Mucosa of descending colon (tissue), 3 donors: ENCODE measurements at regions not wholly inside any gene's neighbourhood (a gene's known extent, or its start where the extent isn't known, plus 50 kb on each side); places are given as distances from the start of the nearest gene placed in this dataset.

Experiments used
- ATAC-seq: fragments of 200-7000 bp; cut with Tn5 transposase; one replicate; pipeline ENCODE4 v1.9.1; 2020; ENCODE audit warnings: mild to moderate bottlenecking, moderate library complexity
- DNase-seq, 3 donors: peaks; one replicate each; pipeline ENCODE4 v3.0.0-alpha.2; 2020
- H3K36me3 ChIP-seq: fragments of 200-600 bp; one replicate; pipeline ENCODE4 v1.8.0; 2021; ENCODE audit warnings: low read depth, mild to moderate bottlenecking
- H3K4me1 ChIP-seq: fragments of 200-600 bp; one replicate; pipeline ENCODE4 v1.8.0; 2021; ENCODE audit warnings: low read depth, mild to moderate bottlenecking
- H3K4me3 ChIP-seq: fragments of 200-600 bp; one replicate; pipeline ENCODE4 v1.8.0; 2021; ENCODE audit warnings: mild to moderate bottlenecking
- H3K9me3 ChIP-seq: fragments of 200-600 bp; one replicate; pipeline ENCODE4 v1.8.0; 2021; ENCODE audit warnings: mild to moderate bottlenecking
- intact Hi-C, 2 donors: fragments of 100-400 bp; cut with DNase I in 1 of 2; cut with micrococcal nuclease in 1 of 2; formaldehyde crosslinking; loops; one replicate each; pipeline versions ENCODE4 v1.11.0 to v1.11.1; 2022; cut with DNase I, micrococcal nuclease
- TF ChIP-seq, protein P1 (sequence below): fragments of 200-600 bp; IDR thresholded peaks from one replicate; pipeline ENCODE4 v1.8.0; 2022; ENCODE audit warnings: antibody characterized with exemption, mild to moderate bottlenecking
- donor health status: DM: no; HTN: no; CAD: no; lungs with moderate emphysema.
- donor health status: DM: no; HTN: no; CAD: no.
- donor health status: DM: no; HTN: yes; CAD: no.

DNA sequence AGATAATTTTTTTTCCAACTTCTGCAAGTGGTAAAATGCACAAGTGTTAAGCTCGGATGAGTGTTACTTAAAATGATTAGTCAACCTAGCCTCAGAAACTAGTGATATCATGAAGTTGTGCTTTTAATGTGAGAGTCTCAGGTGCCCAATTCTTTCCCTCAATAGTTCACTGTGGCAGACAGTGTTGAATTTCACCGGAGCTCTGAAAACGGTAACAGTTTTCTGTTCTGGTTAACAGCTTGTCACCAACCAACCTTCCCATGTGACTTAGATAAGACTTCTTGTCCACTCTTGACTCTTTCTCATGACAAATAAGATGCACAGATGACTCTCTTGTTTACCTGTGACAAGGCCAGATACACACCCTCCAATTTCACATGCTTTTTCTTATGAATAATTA lies 125.5 kb downstream of the OSTF1 start:
- no peak for ATAC-seq
- Histone ChIP-seq H3K4me3 (no peak overlapping the region), H3K9me3 (no peaks in the 10 kb centered on the region), H3K4me1 (no peaks in the 10 kb centered on the region), H3K36me3 (no peaks in the 10 kb centered on the region)
- intact Hi-C loops = no loop called here
- DNase-seq = no peak
- TF ChIP-seq, protein P1, sequence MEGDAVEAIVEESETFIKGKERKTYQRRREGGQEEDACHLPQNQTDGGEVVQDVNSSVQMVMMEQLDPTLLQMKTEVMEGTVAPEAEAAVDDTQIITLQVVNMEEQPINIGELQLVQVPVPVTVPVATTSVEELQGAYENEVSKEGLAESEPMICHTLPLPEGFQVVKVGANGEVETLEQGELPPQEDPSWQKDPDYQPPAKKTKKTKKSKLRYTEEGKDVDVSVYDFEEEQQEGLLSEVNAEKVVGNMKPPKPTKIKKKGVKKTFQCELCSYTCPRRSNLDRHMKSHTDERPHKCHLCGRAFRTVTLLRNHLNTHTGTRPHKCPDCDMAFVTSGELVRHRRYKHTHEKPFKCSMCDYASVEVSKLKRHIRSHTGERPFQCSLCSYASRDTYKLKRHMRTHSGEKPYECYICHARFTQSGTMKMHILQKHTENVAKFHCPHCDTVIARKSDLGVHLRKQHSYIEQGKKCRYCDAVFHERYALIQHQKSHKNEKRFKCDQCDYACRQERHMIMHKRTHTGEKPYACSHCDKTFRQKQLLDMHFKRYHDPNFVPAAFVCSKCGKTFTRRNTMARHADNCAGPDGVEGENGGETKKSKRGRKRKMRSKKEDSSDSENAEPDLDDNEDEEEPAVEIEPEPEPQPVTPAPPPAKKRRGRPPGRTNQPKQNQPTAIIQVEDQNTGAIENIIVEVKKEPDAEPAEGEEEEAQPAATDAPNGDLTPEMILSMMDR = no peak

DNA sequence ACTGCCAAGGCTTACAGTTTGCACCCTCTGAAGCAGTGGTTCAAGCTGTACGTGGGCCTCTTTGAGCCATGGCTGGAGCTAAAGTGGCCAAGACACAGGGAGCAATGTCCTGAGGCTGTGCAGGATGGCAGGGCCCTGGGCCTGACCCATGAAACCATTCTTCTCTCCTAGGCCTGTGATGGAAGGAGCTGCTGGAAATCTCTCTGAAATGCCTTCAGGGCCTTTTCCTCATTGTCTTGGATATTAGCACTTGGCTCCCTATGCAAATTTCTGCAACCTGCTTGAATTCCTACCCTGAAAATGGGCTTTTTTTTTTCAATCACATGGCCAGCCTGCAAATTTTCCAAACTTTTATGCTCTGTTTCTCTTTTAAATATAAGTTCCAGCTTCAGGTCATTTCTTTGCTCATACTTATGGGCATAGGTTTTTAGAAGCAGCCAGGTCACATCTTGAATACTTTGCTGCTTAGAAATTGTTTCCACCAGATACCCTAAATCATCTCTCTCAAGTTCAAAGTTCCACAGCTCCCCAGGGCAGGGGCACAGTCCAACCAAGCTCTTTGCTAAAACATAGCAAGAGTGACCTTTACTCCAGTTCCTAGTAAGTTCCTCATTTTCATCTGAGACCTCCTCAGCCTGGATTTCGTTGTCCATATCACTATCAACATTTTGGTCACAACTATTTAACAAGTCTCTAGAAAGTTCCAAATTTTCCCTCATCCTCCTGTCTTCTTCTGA lies 138.3 kb downstream of the OSTF1 start:
- Histone ChIP-seq H3K36me3 (no peaks in the 10 kb centered on the region), H3K4me3 (no peak overlapping the region), H3K4me1 (peaks cover 17% of the 10 kb centered on the region), H3K9me3 (peaks cover 13% of the 10 kb centered on the region)
- TF ChIP-seq, protein P1 = no peak
- intact Hi-C loops = no loop called here
- ATAC-seq (no peak), DNase-seq (no peak)

DNA sequence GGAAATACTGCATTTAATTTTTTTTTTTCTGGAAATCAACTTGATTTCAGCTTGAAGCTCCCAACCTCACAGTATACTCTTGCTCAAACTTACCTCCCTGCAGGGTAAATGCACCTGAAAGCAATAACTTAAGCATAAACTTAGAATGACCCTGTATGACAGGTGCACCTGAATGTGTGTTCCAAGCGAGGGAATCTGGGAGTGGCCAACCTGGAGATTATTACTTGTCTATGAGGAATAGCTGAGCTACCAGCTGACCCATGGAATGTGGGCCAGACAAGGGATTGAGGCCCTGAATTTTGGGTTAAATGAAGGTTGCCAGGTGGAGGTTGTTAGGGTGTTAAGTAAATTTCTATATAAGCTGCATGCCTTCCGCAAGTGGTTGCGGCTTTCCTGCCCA lies 140.6 kb downstream of the OSTF1 start:
- ATAC-seq = peak; percentile 66
- intact Hi-C loops = no loop called here
- TF ChIP-seq, protein P1 = no peak
- Histone ChIP-seq H3K36me3 (no peaks in the 10 kb centered on the region), H3K4me3 (no peak overlapping the region), H3K4me1 (peaks cover 24% of the 10 kb centered on the region), H3K9me3 (peaks cover 13% of the 10 kb centered on the region)
- peak in 1 of 3 donors; percentile 51 for DNase-seq

DNA sequence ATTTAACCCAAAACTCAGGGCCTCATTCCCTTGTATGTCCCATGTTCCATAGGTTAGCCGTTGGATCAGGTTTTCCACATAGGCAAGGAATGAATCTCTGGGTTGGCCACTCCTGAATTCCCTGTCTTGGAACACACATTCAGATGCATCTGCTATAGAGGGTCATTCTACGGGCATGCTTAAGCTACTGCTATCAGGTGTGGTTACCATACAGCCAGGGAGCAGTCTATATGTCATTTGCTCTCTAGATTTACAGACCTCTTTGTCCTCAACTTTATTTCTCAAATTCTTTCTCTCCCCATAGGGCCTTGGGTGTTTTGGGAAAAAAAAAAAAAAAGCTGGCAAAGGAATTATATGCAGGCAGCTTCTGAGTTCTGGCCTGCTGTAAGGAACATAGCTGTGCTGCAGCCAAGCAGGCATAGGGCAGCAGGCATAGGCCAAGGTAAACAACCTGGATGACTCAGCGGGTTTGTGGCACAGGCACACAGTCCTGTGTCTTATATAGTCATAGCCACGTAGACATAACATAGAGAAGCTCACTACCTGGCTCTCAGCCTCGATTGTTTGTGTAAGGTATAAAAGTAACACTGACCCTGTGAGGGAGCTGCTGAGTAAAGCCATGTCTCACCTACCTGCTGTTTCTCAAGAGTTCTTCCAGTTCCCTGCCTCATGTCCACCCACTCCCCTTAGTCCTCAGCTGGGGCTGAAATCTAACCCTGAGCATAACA lies 141.5 kb downstream of the OSTF1 start:
- peak; percentile 94 for ATAC-seq
- intact Hi-C loops = no loop called here

DNA sequence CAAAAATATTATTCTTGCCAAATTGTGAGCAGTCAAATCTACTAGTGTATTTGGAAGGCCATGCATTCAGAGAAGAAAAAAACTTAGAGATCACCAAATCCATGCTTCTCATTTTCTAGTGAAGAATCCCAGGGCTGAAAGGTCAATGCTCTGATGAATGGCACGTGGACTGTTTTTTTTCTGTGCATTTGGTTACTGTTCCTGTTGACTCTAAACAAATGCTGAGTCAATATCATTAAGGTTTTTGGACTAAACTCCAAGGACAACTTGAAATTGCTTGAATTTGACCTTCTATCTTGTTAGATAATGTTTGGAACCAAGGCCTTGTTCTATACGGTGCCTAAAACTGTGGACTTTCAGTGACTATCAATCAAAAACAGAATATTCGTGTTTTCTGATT lies 142.2 kb downstream of the OSTF1 start:
- DNase-seq (no peak), ATAC-seq (no peak)
- Histone ChIP-seq H3K9me3 (peaks cover 8% of the 10 kb centered on the region), H3K4me3 (no peak overlapping the region), H3K36me3 (no peaks in the 10 kb centered on the region), H3K4me1 (peaks cover 24% of the 10 kb centered on the region)
- TF ChIP-seq, protein P1 = no peak
- intact Hi-C loops = no loop called here

More for the DNA sequence above, 141.5 kb downstream of the OSTF1 start:
- Histone ChIP-seq H3K36me3 (no peaks in the 10 kb centered on the region), H3K9me3 (peaks cover 9% of the 10 kb centered on the region), H3K4me1 (peaks cover 24% of the 10 kb centered on the region), H3K4me3 (no peak overlapping the region)
- DNase-seq = peak; percentile 65 to 83 (median 70)
- TF ChIP-seq, protein P1 = no peak
